H9 (cell line): ENCODE measurements at regions not wholly inside any gene's neighbourhood (a gene's known extent, or its start where the extent isn't known, plus 50 kb on each side); places are given as distances from the start of the nearest gene placed in this dataset.

ENCODE experiments used
- DNase-seq: peaks from one replicate; pipeline ENCODE4 v3.0.0-alpha.2; 2017
- H2AFZ ChIP-seq: one replicate; pipeline ENCODE4 v1.6.1; 2013; ENCODE audit warnings: mild to moderate bottlenecking, low read length, control low read depth, moderate library complexity
- H2AK5ac ChIP-seq: 2 replicates; pipeline ENCODE4 v1.6.1; 2013; ENCODE audit warnings: low read length, control low read depth, mixed read lengths; ENCODE audit not compliant: insufficient read length
- H2BK120ac ChIP-seq: one replicate; pipeline ENCODE4 v1.6.1; 2013; ENCODE audit warnings: low read depth, mild to moderate bottlenecking, low read length, control low read depth, inconsistent platforms; ENCODE audit not compliant: poor library complexity, severe bottlenecking
- H2BK12ac ChIP-seq: 2 replicates; pipeline ENCODE4 v1.6.1; 2013; ENCODE audit warnings: low read length, control low read depth, mixed read lengths, low read depth; ENCODE audit not compliant: insufficient read length
- H2BK15ac ChIP-seq: 2 replicates; pipeline ENCODE4 v1.6.1; 2013; ENCODE audit warnings: low read depth, low read length, control low read depth
- H2BK20ac ChIP-seq: one replicate; pipeline ENCODE4 v1.6.1; 2013; ENCODE audit warnings: low read depth, mild to moderate bottlenecking, low read length, control low read depth, inconsistent platforms; ENCODE audit not compliant: poor library complexity, severe bottlenecking
- H2BK5ac ChIP-seq: 2 replicates; pipeline ENCODE4 v1.6.1; 2013; ENCODE audit warnings: low read length, control low read depth, mixed read lengths; ENCODE audit not compliant: insufficient read length
- H3K14ac ChIP-seq: 2 replicates; pipeline ENCODE4 v1.6.1; 2013; ENCODE audit warnings: low read length, control low read depth; ENCODE audit not compliant: insufficient read depth
- H3K18ac ChIP-seq: 2 replicates; pipeline ENCODE4 v1.6.1; 2013; ENCODE audit warnings: low read depth, mild to moderate bottlenecking, mixed read lengths, low read length, control low read depth; ENCODE audit not compliant: insufficient read length
- H3K23ac ChIP-seq: 2 replicates; pipeline ENCODE4 v1.6.1; 2013; ENCODE audit warnings: low read length, control low read depth, mixed read lengths, low read depth; ENCODE audit not compliant: insufficient read length
- H3K23me2 ChIP-seq: 2 replicates; pipeline ENCODE4 v1.6.1; 2013; ENCODE audit warnings: low read depth, mild to moderate bottlenecking, mixed read lengths, low read length, control low read depth; ENCODE audit not compliant: insufficient read length, poor library complexity, severe bottlenecking
- H3K27ac ChIP-seq: 2 replicates; pipeline ENCODE4 v1.5.1; 2013; ENCODE audit warnings: low read length, control low read depth, mixed read lengths, low read depth; ENCODE audit not compliant: insufficient read length
- H3K27me3 ChIP-seq: 2 replicates; pipeline ENCODE4 v1.6.1; 2013; ENCODE audit warnings: low read length, control low read depth, inconsistent platforms; ENCODE audit not compliant: insufficient read depth
- H3K4ac ChIP-seq: 2 replicates; pipeline ENCODE4 v1.6.1; 2013; ENCODE audit warnings: low read depth, mild to moderate bottlenecking, control low read depth, inconsistent platforms, low read length, moderate library complexity
- H3K4me1 ChIP-seq: 2 replicates; pipeline ENCODE4 v1.6.1; 2013; ENCODE audit warnings: low read length, control low read depth, inconsistent platforms; ENCODE audit not compliant: insufficient read depth
- H3K4me2 ChIP-seq: 2 replicates; pipeline ENCODE4 v1.6.1; 2013; ENCODE audit warnings: low read length, control low read depth, mixed read lengths; ENCODE audit not compliant: insufficient read length, insufficient read depth
- H3K56ac ChIP-seq: 2 replicates; pipeline ENCODE4 v1.6.1; 2013; ENCODE audit warnings: low read depth, mild to moderate bottlenecking, mixed read lengths, low read length, control low read depth; ENCODE audit not compliant: insufficient read length
- H3K79me1 ChIP-seq: 2 replicates; pipeline ENCODE4 v1.6.1; 2013; ENCODE audit warnings: low read depth, mild to moderate bottlenecking, moderate library complexity, low read length, control low read depth, inconsistent platforms; ENCODE audit not compliant: insufficient read depth, poor library complexity, severe bottlenecking
- H3K79me2 ChIP-seq: 2 replicates; pipeline ENCODE4 v1.6.1; 2013; ENCODE audit warnings: low read length, control low read depth, inconsistent platforms; ENCODE audit not compliant: insufficient read depth
- H3K9ac ChIP-seq: 2 replicates; pipeline ENCODE4 v1.6.1; 2013; ENCODE audit warnings: low read length, control low read depth, mixed read lengths; ENCODE audit not compliant: insufficient read length; ENCODE audit errors: extremely low read depth
- H3K9me3 ChIP-seq: one replicate; pipeline ENCODE4 v1.6.1; 2013; ENCODE audit warnings: low read depth, low read length, inconsistent platforms; ENCODE audit not compliant: control insufficient read depth
- H3T11ph ChIP-seq: one replicate; pipeline ENCODE4 v1.6.1; 2013; ENCODE audit warnings: mild to moderate bottlenecking, low read length, control low read depth, inconsistent platforms
- H4K20me1 ChIP-seq: one replicate; pipeline ENCODE4 v1.6.1; 2013; ENCODE audit not compliant: control insufficient read depth, insufficient read length, insufficient read depth
- H4K5ac ChIP-seq: 2 replicates; pipeline ENCODE4 v1.6.1; 2013; ENCODE audit warnings: low read depth, mild to moderate bottlenecking, mixed read lengths, low read length, control low read depth; ENCODE audit not compliant: insufficient read length
- H4K8ac ChIP-seq: replicated peaks from 2 replicates; pipeline ENCODE4 v1.6.1; 2013; ENCODE audit warnings: low read length, control low read depth, mixed read lengths, low read depth; ENCODE audit not compliant: insufficient read length
- H4K91ac ChIP-seq: 2 replicates; pipeline ENCODE4 v1.6.1; 2013; ENCODE audit warnings: low read depth, mild to moderate bottlenecking, moderate library complexity, mixed read lengths, low read length, control low read depth; ENCODE audit not compliant: insufficient read length
- H3K27ac Mint-ChIP-seq, 3 experiments: 2 replicates in 2 of 3; 3 replicates in 1 of 3; pipeline ENCODE4 v1.8.0; 2020 to 2021; ENCODE audit warnings: mixed read lengths in 3 of 3, mild to moderate bottlenecking in 1 of 3, moderate library complexity in 1 of 3
- H3K27me3 Mint-ChIP-seq: 2 replicates; pipeline ENCODE4 v1.8.0; 2021; ENCODE audit warnings: low read depth, mild to moderate bottlenecking, moderate library complexity, mixed read lengths
- H3K36me3 Mint-ChIP-seq, 3 experiments: 2 replicates in 2 of 3; 3 replicates in 1 of 3; pipeline ENCODE4 v1.8.0; 2020 to 2021; ENCODE audit warnings: low read depth in 3 of 3, mixed read lengths in 3 of 3; ENCODE audit not compliant: insufficient read depth in 1 of 3
- H3K4me1 Mint-ChIP-seq, 2 experiments: 2 replicates each; pipeline ENCODE4 v1.8.0; 2020; ENCODE audit warnings: mixed read lengths in 2 of 2
- H3K4me3 Mint-ChIP-seq, 2 experiments: 2 replicates in 1 of 2; 3 replicates in 1 of 2; pipeline ENCODE4 v1.8.0; 2020 to 2021; ENCODE audit warnings: mild to moderate bottlenecking in 2 of 2, mixed read lengths in 2 of 2, moderate library complexity in 1 of 2
- H3K9me3 Mint-ChIP-seq, 2 experiments: 2 replicates in 1 of 2; 3 replicates in 1 of 2; pipeline ENCODE4 v1.8.0; 2020; ENCODE audit warnings: mild to moderate bottlenecking in 2 of 2, mixed read lengths in 2 of 2, moderate library complexity in 1 of 2
- CTCF ChIP-seq: fragments of 200-600 bp; sonication (generic); conservative IDR thresholded peaks from 3 replicates; pipeline ENCODE4 v1.8.0; 2021; ENCODE audit warnings: antibody characterized with exemption, mild to moderate bottlenecking

GRCh38 chr5:164376843-164377242 lies 871.4 kb downstream of the MAT2B start:
- Histone ChIP-seq H2AK5ac (no peak overlapping the region), H3K27me3 (no peaks in the 10 kb centered on the region), H2AFZ (no peak overlapping the region), H4K91ac (no peak overlapping the region), H3K14ac (no peak overlapping the region), H3K79me1 (no peaks in the 10 kb centered on the region), H4K20me1 (no peaks in the 10 kb centered on the region), H3K23ac (no peak overlapping the region), H3K9ac (no peak overlapping the region), H4K5ac (no peak overlapping the region), H3K9me3 (no peaks in the 10 kb centered on the region), H3K4me2 (no peak overlapping the region), H3K79me2 (no peaks in the 10 kb centered on the region), H2BK20ac (no peak overlapping the region), H3K27ac (no peak overlapping the region), H3K4me1 (no peaks in the 10 kb centered on the region), H3K4ac (no peak overlapping the region), H4K8ac (no peak overlapping the region), H2BK15ac (no peak overlapping the region), H2BK120ac (no peak overlapping the region), H3K56ac (no peak overlapping the region), H3K23me2 (no peaks in the 10 kb centered on the region), H3T11ph (no peak overlapping the region), H2BK5ac (no peak overlapping the region), H2BK12ac (no peak overlapping the region), H3K18ac (no peak overlapping the region)
- Mint-ChIP-seq H3K4me3 (no peak overlapping the region), H3K4me1 (no peaks in the 10 kb centered on the region), H3K36me3 (peaks cover 0 to 2% (median 0%) of the 10 kb centered on the region in 3 experiments; a peak in 2 of 7 replicates), H3K27ac (no peak overlapping the region), H3K27me3 (no peaks in the 10 kb centered on the region), H3K9me3 (peaks cover 3 to 9% of the 10 kb centered on the region in 2 experiments; a peak in 4 of 5 replicates)
- no peak for TF ChIP-seq CTCF
- no peak for DNase-seq
